ENCODE measurements at regions not wholly inside any gene's neighbourhood (a gene's known extent, or its start where the extent isn't known, plus 50 kb on each side); places are given as distances from the start of the nearest gene placed in this dataset.
"Not testable (repeated sequence)": the region's sequence is repeated elsewhere in the genome, so short reads cannot be mapped to it uniquely, and the experiment has no call there.

DNA sequence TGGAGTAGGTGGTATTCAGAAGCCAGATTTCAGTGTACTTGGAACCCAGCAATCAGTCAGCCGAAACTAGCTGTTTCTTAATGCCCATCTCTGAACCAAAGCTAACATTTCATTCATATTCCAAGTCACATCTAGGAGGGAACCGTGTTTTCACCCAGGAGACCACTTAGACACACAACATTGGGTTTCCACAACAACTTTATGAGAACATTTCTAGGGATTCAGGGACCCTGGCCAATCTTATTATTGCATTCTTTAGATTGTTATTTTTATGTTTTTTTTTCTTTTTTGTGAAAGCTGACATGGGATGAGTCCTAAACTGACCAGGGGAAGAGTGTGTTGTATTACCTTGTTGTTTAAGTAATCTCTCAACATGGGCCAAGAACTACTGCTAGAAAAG is 72.5 kb upstream of the KIAA0040 start:
- POLR2A ChIA-PET = no interaction called here
- H3K4me1 Mint-ChIP-seq = no peaks in the 10 kb centered on the region

GRCh38 chr1:175262621-175263020 is 70.0 kb upstream of the KIAA0040 start:
- Mint-ChIP-seq H3K4me3 (no peak overlapping the region), H3K4me1 (no peaks in the 10 kb centered on the region), H3K9me3 (peaks cover 17% of the 10 kb centered on the region), H3K27me3 (peaks cover 19% of the 10 kb centered on the region), H3K36me3 (ENCODE audit: low read depth) (peaks cover 4% of the 10 kb centered on the region), H3K27ac (no peak overlapping the region)
- ChIA-PET CTCF (no interaction called here), POLR2A (no interaction called here)
- DNase-seq = no peak

More for the DNA sequence above, 72.5 kb upstream of the KIAA0040 start:
- CTCF ChIA-PET = no interaction called here
- no peak overlapping the region for H3K4me3 Mint-ChIP-seq
- H3K27ac Mint-ChIP-seq = no peak overlapping the region
- peaks cover 13% of the 10 kb centered on the region for H3K27me3 Mint-ChIP-seq
- peaks cover 11% of the 10 kb centered on the region for H3K9me3 Mint-ChIP-seq
- DNase-seq = no peak
- peaks cover 4% of the 10 kb centered on the region for H3K36me3 Mint-ChIP-seq (ENCODE audit: low read depth)

DNA sequence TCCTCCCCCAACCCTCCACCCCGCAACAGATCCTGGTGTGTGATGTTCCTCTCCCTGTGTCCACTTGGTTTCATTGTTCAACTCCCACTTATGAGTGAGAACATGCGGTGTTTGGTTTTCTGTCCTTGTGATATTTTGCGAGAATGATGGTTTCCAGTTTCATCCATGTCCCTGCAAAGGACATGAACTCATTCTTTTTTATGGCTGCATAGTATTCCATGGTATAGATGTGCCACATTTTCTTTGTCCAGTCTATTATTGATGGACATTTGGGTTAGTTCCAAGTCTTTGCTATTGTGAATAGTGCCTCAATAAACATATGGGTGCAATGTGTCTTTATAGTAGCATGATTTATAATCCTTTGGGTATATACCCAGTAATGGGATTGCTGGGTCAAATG is 63.7 kb upstream of the KIAA0040 start:
- H3K27ac Mint-ChIP-seq; H3K4me1 Mint-ChIP-seq; H3K4me3 Mint-ChIP-seq; CTCF ChIA-PET; H3K36me3 Mint-ChIP-seq (ENCODE audit: low read depth); POLR2A ChIA-PET; DNase-seq: not testable (repeated sequence)
- Mint-ChIP-seq H3K9me3 (peaks cover 11% of the 10 kb centered on the region), H3K27me3 (peaks cover 11% of the 10 kb centered on the region)

DNA sequence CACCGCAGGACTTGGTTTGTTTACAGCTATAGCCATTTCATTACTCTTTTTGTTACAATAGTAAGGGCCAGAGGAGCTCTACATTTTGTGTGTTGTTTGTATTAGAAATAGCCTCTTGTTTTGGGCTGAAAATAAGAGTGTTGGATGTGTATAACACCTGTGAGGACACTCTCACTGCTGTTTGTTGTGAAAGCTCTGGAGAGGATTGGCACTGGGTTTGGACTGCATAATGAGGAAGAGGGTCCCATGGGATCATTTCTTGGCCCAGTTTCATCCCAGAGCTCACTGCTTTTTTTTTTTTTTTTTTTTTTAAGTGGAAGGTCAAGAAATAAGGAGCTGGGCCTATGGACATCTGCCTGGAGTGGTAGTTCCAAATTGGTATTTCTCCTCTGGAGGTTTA is 61.6 kb upstream of the KIAA0040 start:
- H3K9me3 Mint-ChIP-seq = peaks cover 7% of the 10 kb centered on the region
- DNase-seq = no peak
- H3K4me1 Mint-ChIP-seq = no peaks in the 10 kb centered on the region
- ChIA-PET POLR2A (no interaction called here), CTCF (interaction anchor here (1.4 kb wide), 1 partner anchor 65 kb away, joined by 3 read pairs; no protein-coding TSS in a partner anchor)
- H3K27me3 Mint-ChIP-seq = peaks cover 8% of the 10 kb centered on the region
- no peaks in the 10 kb centered on the region for H3K36me3 Mint-ChIP-seq (ENCODE audit: low read depth)
- H3K4me3 Mint-ChIP-seq = no peak overlapping the region
- H3K27ac Mint-ChIP-seq = no peak overlapping the region

DNA sequence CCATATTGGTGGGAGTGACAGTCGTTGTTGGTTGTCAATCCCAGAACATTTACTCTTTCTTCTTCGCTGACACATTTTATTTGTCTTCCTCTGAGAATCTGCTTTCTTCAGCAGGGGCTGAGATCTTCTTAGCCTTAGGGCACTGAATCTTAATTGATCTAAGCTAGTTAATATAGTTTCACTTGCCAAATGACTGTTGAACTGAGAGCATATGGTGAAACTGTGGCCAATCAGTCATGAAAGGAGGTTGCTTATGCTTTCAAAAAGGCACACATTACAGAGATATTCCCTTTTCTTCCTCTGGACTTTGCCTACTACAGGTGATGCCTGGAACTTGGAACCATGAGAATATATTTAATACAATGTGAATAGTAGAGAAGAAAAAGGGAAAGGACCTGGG is 60.0 kb upstream of the KIAA0040 start:
- ChIA-PET POLR2A (no interaction called here), CTCF (no interaction called here)
- Mint-ChIP-seq H3K4me3 (no peak overlapping the region), H3K4me1 (no peaks in the 10 kb centered on the region), H3K9me3 (peaks cover 4% of the 10 kb centered on the region), H3K36me3 (ENCODE audit: low read depth) (no peaks in the 10 kb centered on the region), H3K27me3 (peaks cover 5% of the 10 kb centered on the region), H3K27ac (no peak overlapping the region)
- no peak for DNase-seq

DNA sequence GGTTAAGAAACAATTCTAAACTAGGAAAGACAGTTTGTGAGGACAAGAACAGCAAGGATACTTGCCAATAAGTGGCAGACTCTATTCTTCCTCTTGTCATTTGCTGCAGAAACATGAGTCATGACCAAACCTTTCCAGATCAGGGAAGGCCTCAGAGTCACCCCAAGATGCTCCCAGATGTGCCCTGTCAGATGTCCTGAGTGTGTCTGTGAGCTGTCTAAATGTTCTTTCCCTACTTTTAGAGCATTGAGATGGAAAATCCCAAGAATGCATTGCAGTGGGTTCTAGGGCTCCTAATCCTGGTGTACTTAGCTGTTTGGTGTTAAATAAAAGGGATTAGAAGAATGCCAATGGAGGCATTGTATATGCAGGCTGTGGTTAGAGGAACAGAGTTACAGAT is 57.5 kb upstream of the KIAA0040 start:
- no peak for DNase-seq
- Mint-ChIP-seq H3K4me3 (no peak overlapping the region), H3K9me3 (peaks cover 4% of the 10 kb centered on the region), H3K27ac (no peak overlapping the region), H3K36me3 (ENCODE audit: low read depth) (no peaks in the 10 kb centered on the region), H3K27me3 (peaks cover 2% of the 10 kb centered on the region), H3K4me1 (no peaks in the 10 kb centered on the region)
- CTCF ChIA-PET = interaction anchor here (1.3 kb wide), 1 partner anchor 88 kb away, joined by 3 read pairs; no protein-coding TSS in a partner anchor
- POLR2A ChIA-PET = no interaction called here

DNA sequence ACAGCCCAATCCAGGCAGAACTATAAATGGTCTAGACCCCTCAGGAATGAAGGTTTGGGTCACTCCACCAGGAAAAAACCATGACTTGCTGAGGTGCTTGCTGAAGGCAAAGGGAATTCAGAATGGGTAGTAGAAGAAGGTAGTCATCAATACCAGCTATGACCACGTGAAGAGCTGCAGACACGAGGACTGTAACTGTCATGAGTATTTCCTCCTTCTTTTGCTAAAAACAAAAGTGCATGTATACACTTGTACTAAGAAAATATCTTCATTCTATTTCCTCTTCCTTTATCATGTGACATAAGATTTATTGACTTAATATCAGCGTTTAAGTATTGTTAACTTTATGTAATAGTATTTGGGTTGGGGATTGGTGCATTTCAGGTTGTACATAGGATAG is 55.5 kb upstream of the KIAA0040 start:
- H3K27me3 Mint-ChIP-seq; POLR2A ChIA-PET; H3K4me3 Mint-ChIP-seq; H3K36me3 Mint-ChIP-seq (ENCODE audit: low read depth); H3K4me1 Mint-ChIP-seq; DNase-seq; H3K27ac Mint-ChIP-seq; CTCF ChIA-PET: not testable (repeated sequence)
- peaks cover 12% of the 10 kb centered on the region for H3K9me3 Mint-ChIP-seq

DNA sequence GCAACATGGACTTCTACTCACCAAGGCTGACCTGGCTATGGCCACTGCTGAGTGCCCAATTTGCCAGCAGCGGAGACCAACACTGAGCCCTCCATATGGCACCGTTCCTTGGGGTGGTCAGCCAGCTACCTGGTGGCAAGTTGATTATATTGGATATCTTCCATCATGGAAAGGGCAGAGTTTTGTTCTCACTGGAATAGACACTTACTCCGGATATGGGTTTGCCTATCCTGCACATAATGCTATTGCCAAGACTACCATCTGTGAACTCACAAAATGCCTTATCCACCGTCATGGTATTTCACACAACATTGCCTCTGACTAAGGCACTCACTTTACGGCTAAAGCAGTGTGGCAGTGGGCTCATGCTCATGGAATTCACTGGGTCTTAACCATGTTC is 54.5 kb upstream of the KIAA0040 start:
- H3K27ac Mint-ChIP-seq; CTCF ChIA-PET; H3K36me3 Mint-ChIP-seq (ENCODE audit: low read depth); H3K4me1 Mint-ChIP-seq; H3K4me3 Mint-ChIP-seq; POLR2A ChIA-PET; DNase-seq; H3K27me3 Mint-ChIP-seq: not testable (repeated sequence)
- peaks cover 12% of the 10 kb centered on the region for H3K9me3 Mint-ChIP-seq

GRCh38 chr1:175245324-175245723 is 52.7 kb upstream of the KIAA0040 start:
- H3K4me1 Mint-ChIP-seq = no peaks in the 10 kb centered on the region
- no peak overlapping the region for H3K4me3 Mint-ChIP-seq
- H3K27me3 Mint-ChIP-seq = no peaks in the 10 kb centered on the region
- CTCF ChIA-PET = no interaction called here
- no peak for DNase-seq
- POLR2A ChIA-PET = no interaction called here
- no peak overlapping the region for H3K27ac Mint-ChIP-seq
- peaks cover 12% of the 10 kb centered on the region for H3K9me3 Mint-ChIP-seq
- H3K36me3 Mint-ChIP-seq (ENCODE audit: low read depth) = peaks cover 2% of the 10 kb centered on the region

GRCh38 chr1:175244206-175244605 is 51.6 kb upstream of the KIAA0040 start:
- Mint-ChIP-seq H3K27me3 (no peaks in the 10 kb centered on the region), H3K4me3 (no peak overlapping the region), H3K27ac (no peak overlapping the region), H3K9me3 (peaks cover 10% of the 10 kb centered on the region), H3K36me3 (ENCODE audit: low read depth) (peaks cover 2% of the 10 kb centered on the region), H3K4me1 (no peaks in the 10 kb centered on the region)
- DNase-seq = no peak
- ChIA-PET CTCF (no interaction called here), POLR2A (no interaction called here)

Measured in activated CD4-positive, alpha-beta memory T cell treated with anti-CD3 and anti-CD28 coated beads, Interleukin-2, amount 10 ng/mL, durations not matched to agents 7 days and 5 days (primary cell).